ENCODE measurements at regions not wholly inside any gene's neighbourhood (a gene's known extent, or its start where the extent isn't known, plus 50 kb on each side); places are given as distances from the start of the nearest gene placed in this dataset.

DNA sequence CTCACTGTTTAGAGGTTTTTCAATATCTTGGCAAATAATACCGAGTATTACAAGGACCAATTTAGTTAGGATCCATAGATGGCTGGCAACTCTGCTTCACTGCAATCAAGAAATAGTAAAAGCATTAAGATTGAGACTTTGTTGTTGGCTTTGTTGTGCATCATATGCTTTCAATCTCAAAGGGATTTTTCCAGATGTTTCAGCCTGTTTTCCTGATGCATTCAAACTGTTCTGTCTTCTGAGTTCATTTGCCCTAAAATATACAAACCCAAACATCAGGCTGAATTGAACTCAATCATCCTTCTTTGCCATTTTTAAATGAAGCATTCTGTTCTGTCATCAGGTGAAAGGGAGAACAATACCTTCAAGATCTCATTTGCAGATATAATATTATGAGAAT is 248.7 kb downstream of the TTLL7 start:
- peaks cover 0 to 4% (median 0%) of the 10 kb centered on the region in 3 donors for H3K9me3 ChIP-seq (ENCODE audit: control insufficient read depth in 2 of 3, insufficient read depth in 1 of 3, low read length in 3 of 3)
- no peak overlapping the region for H3K9ac ChIP-seq (ENCODE audit: low read length in 3 of 3)
- H3K27ac ChIP-seq (ENCODE audit: low read depth in 2 of 2, low read length in 2 of 2): no peak overlapping the region
- no peaks in the 10 kb centered on the region for H3K4me1 ChIP-seq (ENCODE audit: control insufficient read depth in 2 of 3, insufficient read depth in 2 of 3, low read depth in 1 of 3, low read length in 3 of 3)
- FAIRE-seq (no peak), DNase-seq (peak in 1 of 5 donors; percentile 41)
- H3K4me3 ChIP-seq (ENCODE audit: low read length in 3 of 3): no peak overlapping the region
- no peaks in the 10 kb centered on the region for H3K27me3 ChIP-seq (ENCODE audit: control insufficient read depth, insufficient read depth, low read length)
- H3K36me3 ChIP-seq (ENCODE audit: control insufficient read depth in 2 of 3, insufficient read depth in 3 of 3, low read length in 3 of 3): no peaks in the 10 kb centered on the region
- intact Hi-C loops (cut with DNase I): no loop called here
- TF ChIP-seq, protein P1, sequence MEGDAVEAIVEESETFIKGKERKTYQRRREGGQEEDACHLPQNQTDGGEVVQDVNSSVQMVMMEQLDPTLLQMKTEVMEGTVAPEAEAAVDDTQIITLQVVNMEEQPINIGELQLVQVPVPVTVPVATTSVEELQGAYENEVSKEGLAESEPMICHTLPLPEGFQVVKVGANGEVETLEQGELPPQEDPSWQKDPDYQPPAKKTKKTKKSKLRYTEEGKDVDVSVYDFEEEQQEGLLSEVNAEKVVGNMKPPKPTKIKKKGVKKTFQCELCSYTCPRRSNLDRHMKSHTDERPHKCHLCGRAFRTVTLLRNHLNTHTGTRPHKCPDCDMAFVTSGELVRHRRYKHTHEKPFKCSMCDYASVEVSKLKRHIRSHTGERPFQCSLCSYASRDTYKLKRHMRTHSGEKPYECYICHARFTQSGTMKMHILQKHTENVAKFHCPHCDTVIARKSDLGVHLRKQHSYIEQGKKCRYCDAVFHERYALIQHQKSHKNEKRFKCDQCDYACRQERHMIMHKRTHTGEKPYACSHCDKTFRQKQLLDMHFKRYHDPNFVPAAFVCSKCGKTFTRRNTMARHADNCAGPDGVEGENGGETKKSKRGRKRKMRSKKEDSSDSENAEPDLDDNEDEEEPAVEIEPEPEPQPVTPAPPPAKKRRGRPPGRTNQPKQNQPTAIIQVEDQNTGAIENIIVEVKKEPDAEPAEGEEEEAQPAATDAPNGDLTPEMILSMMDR (IDR thresholded peaks at IDR 0.05; ENCODE audit: borderline replicate concordance, extremely low read depth, insufficient read depth): no peak

- no peak for FAIRE-seq
- no peak overlapping the region for H3K27ac ChIP-seq (ENCODE audit: low read depth in 2 of 2, low read length in 2 of 2)
- intact Hi-C loops (cut with DNase I): no loop called here
Measured at GRCh38 chr1:83747853-83748482, 251.0 kb downstream of the TTLL7 start.

DNA sequence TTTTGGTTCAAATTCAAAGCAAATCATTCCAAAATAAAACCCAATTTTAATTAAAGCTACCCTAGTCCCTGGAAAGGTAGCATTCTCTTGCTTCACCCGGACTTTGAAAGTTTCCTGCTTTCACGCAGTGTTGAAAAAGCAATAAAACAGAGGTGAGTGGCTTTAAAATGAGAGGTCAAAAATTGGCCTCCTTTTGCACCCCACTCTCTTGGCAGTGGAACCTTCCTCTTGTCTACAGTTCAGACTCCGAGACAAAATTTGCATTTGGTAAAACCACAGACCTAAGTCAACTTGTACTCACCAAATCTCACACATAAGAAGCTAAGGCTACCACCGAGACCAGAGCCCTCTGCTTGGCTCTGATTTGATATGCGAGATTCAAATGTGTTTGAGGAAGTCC is 252.7 kb downstream of the TTLL7 start:
- no peaks in the 10 kb centered on the region for H3K27me3 ChIP-seq (ENCODE audit: control insufficient read depth, insufficient read depth, low read length)
- intact Hi-C loops (cut with DNase I): no loop called here
- no peak for DNase-seq
- H3K9me3 ChIP-seq (ENCODE audit: control insufficient read depth in 2 of 3, insufficient read depth in 1 of 3, low read length in 3 of 3): no peaks in the 10 kb centered on the region
- no peak overlapping the region for H3K27ac ChIP-seq (ENCODE audit: low read depth in 2 of 2, low read length in 2 of 2)
- no peaks in the 10 kb centered on the region for H3K36me3 ChIP-seq (ENCODE audit: control insufficient read depth in 2 of 3, insufficient read depth in 3 of 3, low read length in 3 of 3)
- no peaks in the 10 kb centered on the region for H3K4me1 ChIP-seq (ENCODE audit: control insufficient read depth in 2 of 3, insufficient read depth in 2 of 3, low read depth in 1 of 3, low read length in 3 of 3)
- TF ChIP-seq, protein P1 (IDR thresholded peaks at IDR 0.05; ENCODE audit: borderline replicate concordance, extremely low read depth, insufficient read depth): no peak
- FAIRE-seq: no peak
- H3K4me3 ChIP-seq (ENCODE audit: low read length in 3 of 3): no peak overlapping the region
- no peak overlapping the region for H3K9ac ChIP-seq (ENCODE audit: low read length in 3 of 3)

More at GRCh38 chr1:83747853-83748482, 251.0 kb downstream of the TTLL7 start:
- TF ChIP-seq, protein P1 (IDR thresholded peaks at IDR 0.05; ENCODE audit: borderline replicate concordance, extremely low read depth, insufficient read depth): no peak
- Histone ChIP-seq H3K4me1 (ENCODE audit: control insufficient read depth in 2 of 3, insufficient read depth in 2 of 3, low read depth in 1 of 3, low read length in 3 of 3) (no peaks in the 10 kb centered on the region), H3K9ac (ENCODE audit: low read length in 3 of 3) (no peak overlapping the region), H3K9me3 (ENCODE audit: control insufficient read depth in 2 of 3, insufficient read depth in 1 of 3, low read length in 3 of 3) (peaks cover 0 to 4% (median 0%) of the 10 kb centered on the region in 3 donors), H3K36me3 (ENCODE audit: control insufficient read depth in 2 of 3, insufficient read depth in 3 of 3, low read length in 3 of 3) (no peaks in the 10 kb centered on the region), H3K4me3 (ENCODE audit: low read length in 3 of 3) (no peak overlapping the region), H3K27me3 (ENCODE audit: control insufficient read depth, insufficient read depth, low read length) (no peaks in the 10 kb centered on the region)
- peak in 1 of 5 donors; percentile 33 for DNase-seq

GRCh38 chr1:83742446-83742845 is 256.5 kb downstream of the TTLL7 start:
- Histone ChIP-seq H3K9ac (ENCODE audit: low read length in 3 of 3) (no peak overlapping the region), H3K4me3 (ENCODE audit: low read length in 3 of 3) (no peak overlapping the region), H3K27me3 (ENCODE audit: control insufficient read depth, insufficient read depth, low read length) (no peaks in the 10 kb centered on the region), H3K36me3 (ENCODE audit: control insufficient read depth in 2 of 3, insufficient read depth in 3 of 3, low read length in 3 of 3) (no peaks in the 10 kb centered on the region), H3K4me1 (ENCODE audit: control insufficient read depth in 2 of 3, insufficient read depth in 2 of 3, low read depth in 1 of 3, low read length in 3 of 3) (no peaks in the 10 kb centered on the region), H3K9me3 (ENCODE audit: control insufficient read depth in 2 of 3, insufficient read depth in 1 of 3, low read length in 3 of 3) (no peaks in the 10 kb centered on the region), H3K27ac (ENCODE audit: low read depth in 2 of 2, low read length in 2 of 2) (no peak overlapping the region)
- FAIRE-seq (no peak), DNase-seq (no peak)
- TF ChIP-seq, protein P1 (IDR thresholded peaks at IDR 0.05; ENCODE audit: borderline replicate concordance, extremely low read depth, insufficient read depth): no peak
- intact Hi-C loops (cut with DNase I): no loop called here
